RWPE2 (cell line): ENCODE measurements at regions not wholly inside any gene's neighbourhood (a gene's known extent, or its start where the extent isn't known, plus 50 kb on each side); places are given as distances from the start of the nearest gene placed in this dataset.

Source experiments
- ATAC-seq: fragments of 200-7000 bp; cut with Tn5 transposase; 3 replicates; pipeline ENCODE4 v1.9.1; 2021; ENCODE audit warnings: low read depth
- DNase-seq: peaks from one replicate; pipeline ENCODE4 v3.0.0-alpha.2; 2020; ENCODE audit warnings: low spot score
- H3K27ac ChIP-seq: fragments of 450-650 bp; 2 replicates; pipeline ENCODE4 v1.5.1; 2017; ENCODE audit warnings: mild to moderate bottlenecking; ENCODE audit not compliant: poor library complexity, severe bottlenecking
- H3K27me3 ChIP-seq: fragments of 250-450 bp; sonication (Bioruptor Pico); 2 replicates; pipeline ENCODE4 v1.5.1; 2021; ENCODE audit warnings: mild to moderate bottlenecking, moderate library complexity; ENCODE audit not compliant: insufficient read depth, poor library complexity, severe bottlenecking
- H3K36me3 ChIP-seq: fragments of 250-450 bp; sonication (Bioruptor Pico); 2 replicates; pipeline ENCODE4 v1.5.1; 2020; ENCODE audit warnings: low read depth, mild to moderate bottlenecking, moderate library complexity
- H3K4me1 ChIP-seq: fragments of 250-450 bp; sonication (Bioruptor Pico); 2 replicates; pipeline ENCODE4 v1.5.1; 2021; ENCODE audit warnings: mild to moderate bottlenecking, moderate library complexity; ENCODE audit not compliant: insufficient read depth, poor library complexity, severe bottlenecking
- H3K4me3 ChIP-seq: fragments of 250-450 bp; sonication (Bioruptor Pico); 2 replicates; pipeline ENCODE4 v1.5.1; 2021; ENCODE audit warnings: mild to moderate bottlenecking, moderate library complexity; ENCODE audit not compliant: severe bottlenecking
- H3K9me3 ChIP-seq: fragments of 250-450 bp; sonication (Bioruptor Pico); 2 replicates; pipeline ENCODE4 v1.5.1; 2021; ENCODE audit warnings: mild to moderate bottlenecking, moderate library complexity; ENCODE audit not compliant: severe bottlenecking
- TF ChIP-seq, protein P1 (sequence below): fragments of 450-650 bp; IDR thresholded peaks from one replicate; pipeline ENCODE4 v1.5.1; 2017; ENCODE audit warnings: mild to moderate bottlenecking, moderate library complexity; ENCODE audit not compliant: poor library complexity, severe bottlenecking

DNA sequence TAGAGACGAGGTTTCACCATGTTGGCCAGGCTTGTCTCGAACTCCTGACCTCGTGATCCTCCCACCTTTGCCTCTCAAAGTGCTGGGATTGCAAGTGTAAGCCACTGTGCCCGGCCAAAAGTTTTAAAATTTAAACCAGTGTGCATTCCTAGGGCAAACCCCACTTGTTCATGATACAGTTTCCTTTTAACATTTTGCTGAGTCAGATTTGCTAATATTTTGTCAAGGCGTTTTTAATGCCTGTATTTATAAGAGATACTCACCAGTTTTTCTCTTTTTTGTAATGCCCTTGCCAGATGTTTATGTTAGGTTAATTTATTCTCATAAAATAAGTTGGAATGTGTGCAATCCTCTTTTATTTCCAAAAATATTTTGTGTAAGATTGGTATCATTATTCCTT lies 927.4 kb downstream of the DNAJB9 start:
- DNase-seq, result no peak
- Histone ChIP-seq H3K27me3 (no peaks in the 10 kb centered on the region), H3K27ac (no peak overlapping the region), H3K4me3 (no peak overlapping the region), H3K36me3 (no peaks in the 10 kb centered on the region), H3K4me1 (no peaks in the 10 kb centered on the region), H3K9me3 (no peaks in the 10 kb centered on the region)
- no peak for ATAC-seq
- TF ChIP-seq, protein P1, sequence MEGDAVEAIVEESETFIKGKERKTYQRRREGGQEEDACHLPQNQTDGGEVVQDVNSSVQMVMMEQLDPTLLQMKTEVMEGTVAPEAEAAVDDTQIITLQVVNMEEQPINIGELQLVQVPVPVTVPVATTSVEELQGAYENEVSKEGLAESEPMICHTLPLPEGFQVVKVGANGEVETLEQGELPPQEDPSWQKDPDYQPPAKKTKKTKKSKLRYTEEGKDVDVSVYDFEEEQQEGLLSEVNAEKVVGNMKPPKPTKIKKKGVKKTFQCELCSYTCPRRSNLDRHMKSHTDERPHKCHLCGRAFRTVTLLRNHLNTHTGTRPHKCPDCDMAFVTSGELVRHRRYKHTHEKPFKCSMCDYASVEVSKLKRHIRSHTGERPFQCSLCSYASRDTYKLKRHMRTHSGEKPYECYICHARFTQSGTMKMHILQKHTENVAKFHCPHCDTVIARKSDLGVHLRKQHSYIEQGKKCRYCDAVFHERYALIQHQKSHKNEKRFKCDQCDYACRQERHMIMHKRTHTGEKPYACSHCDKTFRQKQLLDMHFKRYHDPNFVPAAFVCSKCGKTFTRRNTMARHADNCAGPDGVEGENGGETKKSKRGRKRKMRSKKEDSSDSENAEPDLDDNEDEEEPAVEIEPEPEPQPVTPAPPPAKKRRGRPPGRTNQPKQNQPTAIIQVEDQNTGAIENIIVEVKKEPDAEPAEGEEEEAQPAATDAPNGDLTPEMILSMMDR, result no peak

DNA sequence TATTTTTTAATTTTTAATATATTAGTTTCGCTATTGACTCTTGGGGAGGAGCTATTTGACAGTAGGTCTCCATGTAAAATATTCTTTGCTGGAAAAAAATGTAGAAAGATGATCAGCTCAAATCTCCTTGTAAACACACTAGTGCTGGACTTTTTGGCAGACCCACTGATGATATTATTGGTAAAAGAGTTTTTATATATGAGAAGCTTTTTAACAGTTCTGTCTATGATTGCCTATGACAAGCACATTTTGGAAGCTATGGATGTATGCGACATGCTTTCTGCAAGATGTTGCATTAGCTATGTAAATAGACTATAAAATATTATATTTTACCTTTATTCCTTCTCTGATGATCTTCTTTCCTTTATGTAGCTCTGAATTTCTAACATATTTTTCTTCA lies 928.5 kb downstream of the DNAJB9 start:
- TF ChIP-seq, protein P1, result no peak
- H3K36me3 ChIP-seq, result no peaks in the 10 kb centered on the region
- H3K27me3 ChIP-seq, result no peaks in the 10 kb centered on the region
- H3K27ac ChIP-seq, result no peak overlapping the region
- DNase-seq (no peak), ATAC-seq (no peak)
- no peaks in the 10 kb centered on the region for H3K9me3 ChIP-seq
- H3K4me3 ChIP-seq, result no peak overlapping the region
- H3K4me1 ChIP-seq, result no peaks in the 10 kb centered on the region

DNA sequence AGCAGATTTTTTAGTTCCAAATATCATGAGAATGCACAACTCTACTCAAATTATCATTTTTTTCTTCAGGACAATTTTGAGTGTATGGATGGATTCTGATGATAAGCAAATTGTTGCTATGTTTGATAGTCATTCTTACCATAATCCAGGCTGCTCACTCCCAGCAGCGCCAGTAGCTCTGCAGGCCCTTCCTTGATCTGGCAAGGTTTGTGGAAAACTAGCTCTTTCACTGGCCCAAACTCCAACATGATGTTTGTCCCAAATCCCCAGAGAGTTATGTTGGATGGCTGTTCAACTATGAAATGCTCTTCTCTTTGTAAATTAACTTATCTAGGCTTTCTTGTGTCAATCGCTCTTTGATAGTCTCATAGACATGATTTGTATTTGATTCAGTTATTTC lies 933.7 kb downstream of the DNAJB9 start:
- H3K4me3 ChIP-seq, result no peak overlapping the region
- H3K9me3 ChIP-seq, result no peaks in the 10 kb centered on the region
- no peak overlapping the region for H3K27ac ChIP-seq
- H3K36me3 ChIP-seq, result no peaks in the 10 kb centered on the region
- no peaks in the 10 kb centered on the region for H3K4me1 ChIP-seq
- no peaks in the 10 kb centered on the region for H3K27me3 ChIP-seq
- TF ChIP-seq, protein P1, result no peak
- DNase-seq (no peak), ATAC-seq (no peak)

DNA sequence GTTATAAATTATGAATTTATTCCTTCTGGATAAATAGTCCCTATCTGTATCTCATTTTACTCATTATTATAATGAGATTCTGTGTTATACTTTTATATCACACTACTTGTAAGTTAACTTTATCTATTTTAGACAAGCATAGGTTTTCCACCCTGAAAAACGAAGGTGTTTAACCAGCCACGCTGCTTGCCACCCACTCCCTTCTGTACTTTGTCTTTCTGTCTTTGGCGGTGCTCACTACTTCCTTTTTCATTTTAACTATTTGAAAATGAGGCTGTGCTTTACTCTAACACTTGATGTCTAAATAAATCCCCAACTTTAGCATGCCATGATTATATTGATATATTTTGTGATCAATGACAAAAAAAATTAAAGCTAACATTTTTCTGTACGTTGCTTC lies 952.9 kb downstream of the DNAJB9 start:
- no peaks in the 10 kb centered on the region for H3K36me3 ChIP-seq
- ATAC-seq, result no peak
- no peaks in the 10 kb centered on the region for H3K4me1 ChIP-seq
- TF ChIP-seq, protein P1, result no peak
- H3K9me3 ChIP-seq, result no peaks in the 10 kb centered on the region
- H3K4me3 ChIP-seq, result no peak overlapping the region
- no peaks in the 10 kb centered on the region for H3K27me3 ChIP-seq
- no peak for DNase-seq
- H3K27ac ChIP-seq, result no peak overlapping the region

DNA sequence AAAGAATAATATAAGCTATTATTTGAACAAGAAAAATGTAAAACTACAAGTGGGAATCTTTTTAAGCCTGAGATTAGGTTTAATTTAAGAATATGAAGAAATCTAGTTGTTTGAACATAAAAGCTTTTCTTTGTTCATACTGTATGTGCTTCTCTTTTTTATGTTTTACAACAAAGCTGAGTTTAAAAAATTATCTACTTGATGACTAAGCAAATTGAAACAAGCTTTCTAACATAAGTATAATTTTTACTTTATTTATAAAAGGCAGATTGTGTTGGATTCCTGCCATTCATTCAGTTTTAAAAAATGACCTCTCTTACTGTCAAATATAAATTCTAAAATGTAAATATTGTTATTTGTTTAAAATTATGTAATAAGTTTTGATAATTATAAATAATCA lies 958.2 kb downstream of the DNAJB9 start:
- ATAC-seq, result no peak
- H3K4me1 ChIP-seq, result no peaks in the 10 kb centered on the region
- H3K27me3 ChIP-seq, result no peaks in the 10 kb centered on the region
- H3K4me3 ChIP-seq, result no peak overlapping the region
- TF ChIP-seq, protein P1, result no peak
- H3K36me3 ChIP-seq, result no peaks in the 10 kb centered on the region
- H3K9me3 ChIP-seq, result no peaks in the 10 kb centered on the region
- no peak for DNase-seq
- H3K27ac ChIP-seq, result no peak overlapping the region
